HEK293 (cell line): ENCODE measurements at regions not wholly inside any gene's neighbourhood (a gene's known extent, or its start where the extent isn't known, plus 50 kb on each side); places are given as distances from the start of the nearest gene placed in this dataset.

Experiments
- CTCF ChIA-PET: fragments of 350-600 bp; formaldehyde crosslinking; extraction: SDS; loops from one replicate; lab custom pipeline; 2021; ENCODE audit warnings: antibody characterized with exemption; lab: Yijun Ruan, JAX
- POLR2A ChIA-PET: fragments of 300-600 bp; formaldehyde crosslinking; extraction: SDS; loops from one replicate; lab custom pipeline; 2020; ENCODE audit warnings: antibody characterized with exemption, inconsistent platforms; lab: Yijun Ruan, JAX
- H3K27ac ChIP-seq: fragments of 200-500 bp; sonication (Bioruptor generic); 2 replicates; pipeline ENCODE4 v1.5.1; 2014; ENCODE audit warnings: low read depth, low read length, control low read depth, inconsistent platforms; ENCODE audit errors: extremely low read depth
- H3K36me3 ChIP-seq, 2 experiments: fragments of 200-500 bp in 1 of 2; sonication (Bioruptor generic) in 1 of 2; 1 replicate in 1 of 2; 2 replicates in 1 of 2; pipeline ENCODE4 v1.5.1; 2014 to 2017; ENCODE audit warnings: inconsistent platforms in 2 of 2, low read length in 2 of 2; ENCODE audit not compliant: control insufficient read depth in 2 of 2, insufficient read depth in 1 of 2
- H3K4me1 ChIP-seq: fragments of 200-500 bp; sonication (Bioruptor generic); 2 replicates; pipeline ENCODE4 v1.5.1; 2014; ENCODE audit warnings: mild to moderate bottlenecking, low read length, inconsistent platforms; ENCODE audit not compliant: control insufficient read depth, insufficient read depth
- H3K4me3 ChIP-seq: 2 replicates; pipeline ENCODE4 v1.5.1; 2011; ENCODE audit warnings: low read depth, mild to moderate bottlenecking, control low read depth, low read length, moderate library complexity
- H3K9me3 ChIP-seq: fragments of 200-500 bp; sonication (Bioruptor generic); 2 replicates; pipeline ENCODE4 v1.5.1; 2014; ENCODE audit warnings: low read depth, low read length, inconsistent platforms; ENCODE audit not compliant: control insufficient read depth, insufficient read depth
- RBAK ChIP-seq: fragments of 450-650 bp; formaldehyde crosslinking; IDR thresholded peaks from 2 replicates; pipeline ENCODE4 v1.5.1; 2016; ENCODE audit warnings: missing biosample characterization, missing genetic modification characterization
- SALL2 ChIP-seq: fragments of 450-650 bp; formaldehyde crosslinking; IDR thresholded peaks from 2 replicates; pipeline ENCODE4 v1.5.0; 2017; ENCODE audit warnings: missing biosample characterization, mild to moderate bottlenecking, missing genetic modification characterization, borderline replicate concordance
- SP2 ChIP-seq: fragments of 450-650 bp; formaldehyde crosslinking; IDR thresholded peaks from 2 replicates; pipeline ENCODE4 v1.5.1; 2016; ENCODE audit warnings: missing biosample characterization, missing genetic modification characterization
- ZBTB21 ChIP-seq: fragments of 450-650 bp; formaldehyde crosslinking; IDR thresholded peaks from 2 replicates; pipeline ENCODE4 v1.5.1; 2017; ENCODE audit warnings: missing biosample characterization, missing genetic modification characterization
- ZBTB48 ChIP-seq: fragments of 450-650 bp; formaldehyde crosslinking; IDR thresholded peaks from 2 replicates; pipeline ENCODE4 v1.5.1; 2016; ENCODE audit warnings: missing biosample characterization, missing genetic modification characterization
- ZNF138 ChIP-seq: fragments of 450-650 bp; formaldehyde crosslinking; IDR thresholded peaks from 2 replicates; pipeline ENCODE4 v1.5.1; 2016; ENCODE audit warnings: missing biosample characterization, missing genetic modification characterization, borderline replicate concordance
- ZNF148 ChIP-seq: fragments of 450-650 bp; formaldehyde crosslinking; IDR thresholded peaks from 2 replicates; pipeline ENCODE4 v1.5.0; 2017; ENCODE audit warnings: missing biosample characterization, missing genetic modification characterization, borderline replicate concordance
- ZNF24 ChIP-seq: fragments of 450-650 bp; formaldehyde crosslinking; IDR thresholded peaks from 2 replicates; pipeline ENCODE4 v1.5.1; 2016; ENCODE audit warnings: missing biosample characterization, missing genetic modification characterization
- ZNF366 ChIP-seq: fragments of 450-650 bp; formaldehyde crosslinking; conservative IDR thresholded peaks from 2 replicates; pipeline ENCODE4 v1.5.1; 2016; ENCODE audit warnings: missing biosample characterization, missing genetic modification characterization
- ZNF398 ChIP-seq: fragments of 450-650 bp; formaldehyde crosslinking; IDR thresholded peaks from 2 replicates; pipeline ENCODE4 v1.5.1; 2017; ENCODE audit warnings: missing biosample characterization, missing genetic modification characterization
- ZNF416 ChIP-seq: fragments of 450-650 bp; formaldehyde crosslinking; IDR thresholded peaks from 2 replicates; pipeline ENCODE4 v1.5.1; 2016; ENCODE audit warnings: missing biosample characterization, missing genetic modification characterization
- ZNF501 ChIP-seq: fragments of 450-650 bp; formaldehyde crosslinking; IDR thresholded peaks from 2 replicates; pipeline ENCODE4 v1.5.1; 2016; ENCODE audit warnings: missing biosample characterization, missing genetic modification characterization
- ZNF549 ChIP-seq: fragments of 450-650 bp; IDR thresholded peaks from 2 replicates; pipeline ENCODE4 v1.5.1; 2018; ENCODE audit warnings: missing biosample characterization, missing genetic modification characterization, mild to moderate bottlenecking, inconsistent platforms, moderate library complexity
- ZNF561 ChIP-seq: fragments of 450-650 bp; IDR thresholded peaks from 2 replicates; pipeline ENCODE4 v1.5.1; 2018; ENCODE audit warnings: missing biosample characterization, missing genetic modification characterization, borderline replicate concordance
- ZNF585B ChIP-seq: fragments of 450-650 bp; formaldehyde crosslinking; IDR thresholded peaks from 2 replicates; pipeline ENCODE4 v1.5.1; 2016; ENCODE audit warnings: missing biosample characterization, missing genetic modification characterization
- ZNF629 ChIP-seq: fragments of 450-650 bp; formaldehyde crosslinking; IDR thresholded peaks from 2 replicates; pipeline ENCODE4 v1.5.1; 2017; ENCODE audit warnings: missing biosample characterization, missing genetic modification characterization
- ZNF658 ChIP-seq: fragments of 450-650 bp; formaldehyde crosslinking; IDR thresholded peaks from 2 replicates; pipeline ENCODE4; 2016; ENCODE audit warnings: missing biosample characterization, missing genetic modification characterization
- ZNF707 ChIP-seq: fragments of 450-650 bp; formaldehyde crosslinking; IDR thresholded peaks from 2 replicates; pipeline ENCODE4 v1.5.1; 2016; ENCODE audit warnings: missing biosample characterization, missing genetic modification characterization
- ZNF830 ChIP-seq: fragments of 450-650 bp; IDR thresholded peaks from 2 replicates; pipeline ENCODE4 v1.5.0; 2018; ENCODE audit warnings: missing biosample characterization, missing genetic modification characterization, low read depth, mild to moderate bottlenecking, moderate library complexity
- TF ChIP-seq, protein P1 (sequence below): fragments of 450-650 bp; formaldehyde crosslinking; IDR thresholded peaks from 2 replicates; pipeline ENCODE4 v1.5.1; 2017; ENCODE audit warnings: missing biosample characterization, missing genetic modification characterization
- TF ChIP-seq, protein P2 (sequence below): fragments of 450-650 bp; IDR thresholded peaks from 2 replicates; pipeline ENCODE4 v1.5.1; 2018; ENCODE audit warnings: missing biosample characterization, mild to moderate bottlenecking, missing genetic modification characterization
- TF ChIP-seq, protein P3 (sequence below): fragments of 450-650 bp; formaldehyde crosslinking; IDR thresholded peaks from 2 replicates; pipeline ENCODE4 v1.5.1; 2016; ENCODE audit warnings: missing biosample characterization, missing genetic modification characterization
- TF ChIP-seq, protein P4 (sequence below): fragments of 450-650 bp; formaldehyde crosslinking; IDR thresholded peaks from 2 replicates; pipeline ENCODE4 v1.5.1; 2016; ENCODE audit warnings: missing biosample characterization, missing genetic modification characterization

GRCh38 chr1:72936942-72937341 lies 654.6 kb upstream of the NEGR1 start:
- no peaks in the 10 kb centered on the region for H3K4me1 ChIP-seq
- TF ChIP-seq ZNF148 (tag by site-specific recombination) (no peak), ZBTB21 (tag by site-specific recombination) (no peak), SP2 (tag by site-specific recombination) (no peak), ZNF501 (no peak), ZNF629 (tag by site-specific recombination) (no peak), ZNF585B (tag by site-specific recombination) (no peak), ZNF398 (tag by site-specific recombination) (no peak), ZNF549 (tag by site-specific recombination) (no peak), ZNF561 (tag by site-specific recombination) (no peak), ZNF658 (tag by site-specific recombination) (no peak), ZNF707 (tag by site-specific recombination) (no peak), ZBTB48 (no peak), ZNF416 (tag by site-specific recombination) (no peak), RBAK (tag by site-specific recombination) (no peak), ZNF24 (tag by site-specific recombination) (no peak)
- TF ChIP-seq, protein P1, sequence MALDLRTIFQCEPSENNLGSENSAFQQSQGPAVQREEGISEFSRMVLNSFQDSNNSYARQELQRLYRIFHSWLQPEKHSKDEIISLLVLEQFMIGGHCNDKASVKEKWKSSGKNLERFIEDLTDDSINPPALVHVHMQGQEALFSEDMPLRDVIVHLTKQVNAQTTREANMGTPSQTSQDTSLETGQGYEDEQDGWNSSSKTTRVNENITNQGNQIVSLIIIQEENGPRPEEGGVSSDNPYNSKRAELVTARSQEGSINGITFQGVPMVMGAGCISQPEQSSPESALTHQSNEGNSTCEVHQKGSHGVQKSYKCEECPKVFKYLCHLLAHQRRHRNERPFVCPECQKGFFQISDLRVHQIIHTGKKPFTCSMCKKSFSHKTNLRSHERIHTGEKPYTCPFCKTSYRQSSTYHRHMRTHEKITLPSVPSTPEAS (tag by site-specific recombination): no peak
- TF ChIP-seq, protein P2, sequence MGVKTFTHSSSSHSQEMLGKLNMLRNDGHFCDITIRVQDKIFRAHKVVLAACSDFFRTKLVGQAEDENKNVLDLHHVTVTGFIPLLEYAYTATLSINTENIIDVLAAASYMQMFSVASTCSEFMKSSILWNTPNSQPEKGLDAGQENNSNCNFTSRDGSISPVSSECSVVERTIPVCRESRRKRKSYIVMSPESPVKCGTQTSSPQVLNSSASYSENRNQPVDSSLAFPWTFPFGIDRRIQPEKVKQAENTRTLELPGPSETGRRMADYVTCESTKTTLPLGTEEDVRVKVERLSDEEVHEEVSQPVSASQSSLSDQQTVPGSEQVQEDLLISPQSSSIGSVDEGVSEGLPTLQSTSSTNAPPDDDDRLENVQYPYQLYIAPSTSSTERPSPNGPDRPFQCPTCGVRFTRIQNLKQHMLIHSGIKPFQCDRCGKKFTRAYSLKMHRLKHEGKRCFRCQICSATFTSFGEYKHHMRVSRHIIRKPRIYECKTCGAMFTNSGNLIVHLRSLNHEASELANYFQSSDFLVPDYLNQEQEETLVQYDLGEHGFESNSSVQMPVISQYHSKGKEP: no peak
- POLR2A ChIA-PET: no interaction called here
- CTCF ChIA-PET: no interaction called here
- H3K27ac ChIP-seq: no peak overlapping the region
- H3K36me3 ChIP-seq: no peaks in the 10 kb centered on the region
- no peaks in the 10 kb centered on the region for H3K9me3 ChIP-seq
- H3K4me3 ChIP-seq: no peak overlapping the region

DNA sequence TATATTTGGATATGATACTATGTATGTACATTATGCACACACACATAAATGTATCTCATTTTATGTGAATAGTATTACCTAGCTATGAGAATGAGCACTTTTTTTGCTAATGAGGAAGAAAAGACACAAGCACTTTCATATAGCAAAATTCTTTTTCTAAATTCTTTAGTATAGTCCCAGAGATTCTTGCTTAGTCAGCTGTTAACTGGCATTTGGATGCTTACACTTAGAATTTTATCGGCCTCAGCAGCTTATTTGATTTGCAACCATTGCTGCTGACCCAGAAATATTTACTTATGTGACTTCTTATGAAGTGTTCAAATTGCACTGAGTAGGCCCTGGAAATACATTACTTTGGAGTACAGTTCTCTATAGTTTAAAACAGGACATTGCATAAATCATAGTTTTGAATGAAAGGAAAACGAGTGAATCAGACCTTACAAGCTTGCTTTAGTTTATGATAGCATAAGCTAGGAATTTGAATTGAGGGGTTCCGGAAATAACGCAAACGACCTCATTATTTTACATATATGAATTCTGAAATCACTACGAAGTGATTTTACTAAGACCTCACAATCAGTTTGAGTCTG lies 653.9 kb upstream of the NEGR1 start:
- H3K4me1 ChIP-seq: no peaks in the 10 kb centered on the region
- CTCF ChIA-PET: interaction anchor here (0.6 kb wide), 1 partner anchor 263 kb away, joined by 3 read pairs; no protein-coding TSS in a partner anchor
- H3K9me3 ChIP-seq: no peaks in the 10 kb centered on the region
- POLR2A ChIA-PET: no interaction called here
- no peaks in the 10 kb centered on the region for H3K36me3 ChIP-seq
- no peak overlapping the region for H3K27ac ChIP-seq
- H3K4me3 ChIP-seq: no peak overlapping the region
- TF ChIP-seq ZNF830 (tag by site-specific recombination): no peak
- TF ChIP-seq, protein P3, sequence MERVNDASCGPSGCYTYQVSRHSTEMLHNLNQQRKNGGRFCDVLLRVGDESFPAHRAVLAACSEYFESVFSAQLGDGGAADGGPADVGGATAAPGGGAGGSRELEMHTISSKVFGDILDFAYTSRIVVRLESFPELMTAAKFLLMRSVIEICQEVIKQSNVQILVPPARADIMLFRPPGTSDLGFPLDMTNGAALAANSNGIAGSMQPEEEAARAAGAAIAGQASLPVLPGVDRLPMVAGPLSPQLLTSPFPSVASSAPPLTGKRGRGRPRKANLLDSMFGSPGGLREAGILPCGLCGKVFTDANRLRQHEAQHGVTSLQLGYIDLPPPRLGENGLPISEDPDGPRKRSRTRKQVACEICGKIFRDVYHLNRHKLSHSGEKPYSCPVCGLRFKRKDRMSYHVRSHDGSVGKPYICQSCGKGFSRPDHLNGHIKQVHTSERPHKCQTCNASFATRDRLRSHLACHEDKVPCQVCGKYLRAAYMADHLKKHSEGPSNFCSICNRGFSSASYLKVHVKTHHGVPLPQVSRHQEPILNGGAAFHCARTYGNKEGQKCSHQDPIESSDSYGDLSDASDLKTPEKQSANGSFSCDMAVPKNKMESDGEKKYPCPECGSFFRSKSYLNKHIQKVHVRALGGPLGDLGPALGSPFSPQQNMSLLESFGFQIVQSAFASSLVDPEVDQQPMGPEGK (tag by site-specific recombination): no peak
- TF ChIP-seq, protein P1 (tag by site-specific recombination): no peak
- TF ChIP-seq SALL2 (tag by site-specific recombination): no peak
- no peak for TF ChIP-seq ZNF138
- TF ChIP-seq, protein P4, sequence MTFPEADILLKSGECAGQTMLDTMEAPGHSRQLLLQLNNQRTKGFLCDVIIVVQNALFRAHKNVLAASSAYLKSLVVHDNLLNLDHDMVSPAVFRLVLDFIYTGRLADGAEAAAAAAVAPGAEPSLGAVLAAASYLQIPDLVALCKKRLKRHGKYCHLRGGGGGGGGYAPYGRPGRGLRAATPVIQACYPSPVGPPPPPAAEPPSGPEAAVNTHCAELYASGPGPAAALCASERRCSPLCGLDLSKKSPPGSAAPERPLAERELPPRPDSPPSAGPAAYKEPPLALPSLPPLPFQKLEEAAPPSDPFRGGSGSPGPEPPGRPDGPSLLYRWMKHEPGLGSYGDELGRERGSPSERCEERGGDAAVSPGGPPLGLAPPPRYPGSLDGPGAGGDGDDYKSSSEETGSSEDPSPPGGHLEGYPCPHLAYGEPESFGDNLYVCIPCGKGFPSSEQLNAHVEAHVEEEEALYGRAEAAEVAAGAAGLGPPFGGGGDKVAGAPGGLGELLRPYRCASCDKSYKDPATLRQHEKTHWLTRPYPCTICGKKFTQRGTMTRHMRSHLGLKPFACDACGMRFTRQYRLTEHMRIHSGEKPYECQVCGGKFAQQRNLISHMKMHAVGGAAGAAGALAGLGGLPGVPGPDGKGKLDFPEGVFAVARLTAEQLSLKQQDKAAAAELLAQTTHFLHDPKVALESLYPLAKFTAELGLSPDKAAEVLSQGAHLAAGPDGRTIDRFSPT (tag by site-specific recombination): no peak
- no peak for TF ChIP-seq ZNF366 (tag by site-specific recombination)
